PC-9 (cell line): ENCODE measurements at regions not wholly inside any gene's neighbourhood (a gene's known extent, or its start where the extent isn't known, plus 50 kb on each side); places are given as distances from the start of the nearest gene placed in this dataset.
A peak's percentile ranks its signal among the peaks of the same experiment; 100 is the strongest.

ENCODE experiments used
- BruUV-seq: library from RNA; stranded (reverse); fragments of 400-500 nt; replicated peaks from 2 replicates; lab custom pipeline; 2021; lab: Mats Ljungman, UMichigan
- CTCF ChIA-PET: fragments of 300-600 bp; sonication (Branson Sonifier 250); formaldehyde crosslinking; loops from one replicate; lab custom pipeline; 2022; ENCODE audit warnings: antibody characterized with exemption; lab: Charles Lee
- POLR2A ChIA-PET: fragments of 300-600 bp; sonication (Branson Sonifier 250); formaldehyde crosslinking; loops from one replicate; lab custom pipeline; 2022; ENCODE audit warnings: antibody characterized with exemption; ENCODE audit not compliant: unreplicated experiment; lab: Charles Lee
- DNase-seq, 2 experiments: peaks; one replicate each; pipeline versions ENCODE4 v3.0.0 to v3.0.0-alpha.2; 2015 to 2022; ENCODE audit warnings: mixed read lengths in 1 of 2
- H2AFZ ChIP-seq: fragments of 200-600 bp; sonication (generic); 2 replicates; pipeline ENCODE4 v1.8.1; 2017; ENCODE audit warnings: antibody characterized with exemption
- H3F3A ChIP-seq: fragments of 200-600 bp; sonication (generic); 2 replicates; pipeline ENCODE4 v1.8.1; 2017; ENCODE audit warnings: antibody characterized with exemption, mild to moderate bottlenecking, low read depth; ENCODE audit not compliant: insufficient read depth
- H3K27ac ChIP-seq: fragments of 200-600 bp; sonication (generic); 2 replicates; pipeline ENCODE4 v1.6.1; 2016; ENCODE audit warnings: mixed run types
- H3K27me3 ChIP-seq: fragments of 200-600 bp; sonication (generic); 2 replicates; pipeline ENCODE4 v1.6.1; 2016; ENCODE audit warnings: low read depth, mixed run types; ENCODE audit not compliant: insufficient read depth
- H3K36me3 ChIP-seq: fragments of 200-600 bp; sonication (generic); 2 replicates; pipeline ENCODE4 v1.6.1; 2016; ENCODE audit warnings: low read depth, mixed run types
- H3K4me1 ChIP-seq: fragments of 200-600 bp; sonication (generic); replicated peaks from 2 replicates; pipeline ENCODE4 v1.6.1; 2016; ENCODE audit warnings: mixed run types; ENCODE audit not compliant: insufficient read depth
- H3K4me2 ChIP-seq: fragments of 200-600 bp; sonication (generic); 2 replicates; pipeline ENCODE4 v1.6.1; 2017; ENCODE audit warnings: mixed run types
- H3K4me3 ChIP-seq: fragments of 200-600 bp; sonication (generic); 2 replicates; pipeline ENCODE4 v1.6.1; 2016; ENCODE audit warnings: mixed run types
- H3K79me2 ChIP-seq: fragments of 200-600 bp; sonication (generic); 2 replicates; pipeline ENCODE4 v1.6.1; 2017; ENCODE audit warnings: low read depth, mixed run types
- H3K9me2 ChIP-seq: fragments of 200-600 bp; sonication (generic); 2 replicates; pipeline ENCODE4 v1.8.1; 2017; ENCODE audit warnings: mild to moderate bottlenecking; ENCODE audit not compliant: insufficient read depth
- H3K9me3 ChIP-seq: fragments of 200-600 bp; sonication (generic); 2 replicates; pipeline ENCODE4 v1.8.1; 2016; ENCODE audit warnings: low read depth; ENCODE audit not compliant: insufficient read depth
- H4K20me1 ChIP-seq: fragments of 200-600 bp; sonication (generic); 2 replicates; pipeline ENCODE4 v1.8.1; 2017; ENCODE audit not compliant: insufficient read depth
- EZH2 ChIP-seq: fragments of 200-600 bp; sonication (generic); IDR thresholded peaks from 2 replicates; pipeline ENCODE4 v1.8.0; 2017; ENCODE audit warnings: antibody characterized with exemption, low read depth
- intact Hi-C: fragments of 100-400 bp; cut with micrococcal nuclease; formaldehyde crosslinking; loops from one replicate; pipeline ENCODE4 v1.10.0; 2022; ENCODE audit not compliant: unreplicated experiment
- TF ChIP-seq, protein P1 (sequence below): fragments of 200-600 bp; sonication (generic); conservative IDR thresholded peaks from 2 replicates; pipeline ENCODE4 v1.6.1; 2017; ENCODE audit warnings: mixed run types, antibody characterized with exemption, mild to moderate bottlenecking, moderate library complexity

DNA sequence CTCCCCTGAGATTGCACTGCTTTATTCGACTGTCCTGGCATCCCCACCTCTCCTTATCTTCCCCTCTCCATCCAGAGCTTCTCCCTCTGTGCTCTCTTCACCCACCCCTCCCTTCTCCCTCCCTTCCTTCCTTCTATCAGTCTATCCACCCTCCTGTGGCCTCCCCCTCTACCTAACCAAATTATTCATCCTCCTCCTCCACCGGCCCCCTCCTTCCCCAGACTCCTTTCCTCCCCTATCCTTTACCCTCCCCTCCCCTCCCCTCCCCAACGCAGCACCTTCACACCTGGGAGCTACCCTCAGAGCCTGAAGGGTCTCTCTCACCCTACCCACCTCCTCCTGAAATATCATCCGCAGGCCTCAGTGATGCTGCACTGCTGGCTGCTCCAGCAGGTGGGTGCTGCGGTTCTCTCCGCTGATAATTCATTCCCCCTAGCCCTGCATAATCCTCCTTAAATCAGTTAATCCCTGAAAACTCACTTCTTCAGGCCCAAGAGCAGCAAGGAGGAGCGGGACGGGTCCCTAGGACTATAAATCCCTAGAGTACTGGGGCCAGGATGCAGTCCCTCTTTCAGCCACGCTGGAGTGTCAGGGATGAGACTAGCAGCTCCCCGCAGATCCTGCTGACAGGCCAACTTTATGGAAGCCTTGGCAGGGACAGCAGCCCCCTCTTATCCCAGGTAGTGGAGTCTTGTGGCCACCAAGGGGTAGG is 97.8 kb downstream of the PCDH1 start:
- no peaks in the 10 kb centered on the region; the same call in 1 of the 2 replicates for H3F3A ChIP-seq
- no peak for DNase-seq
- peaks cover 16% of the 10 kb centered on the region for H3K4me1 ChIP-seq
- H3K79me2 ChIP-seq: no peaks in the 10 kb centered on the region
- H3K36me3 ChIP-seq: no peaks in the 10 kb centered on the region
- H3K9me3 ChIP-seq: no peaks in the 10 kb centered on the region
- no peak overlapping the region for H3K27ac ChIP-seq
- no peak overlapping the region for H3K4me2 ChIP-seq
- TF ChIP-seq EZH2: no peak
- TF ChIP-seq, protein P1, sequence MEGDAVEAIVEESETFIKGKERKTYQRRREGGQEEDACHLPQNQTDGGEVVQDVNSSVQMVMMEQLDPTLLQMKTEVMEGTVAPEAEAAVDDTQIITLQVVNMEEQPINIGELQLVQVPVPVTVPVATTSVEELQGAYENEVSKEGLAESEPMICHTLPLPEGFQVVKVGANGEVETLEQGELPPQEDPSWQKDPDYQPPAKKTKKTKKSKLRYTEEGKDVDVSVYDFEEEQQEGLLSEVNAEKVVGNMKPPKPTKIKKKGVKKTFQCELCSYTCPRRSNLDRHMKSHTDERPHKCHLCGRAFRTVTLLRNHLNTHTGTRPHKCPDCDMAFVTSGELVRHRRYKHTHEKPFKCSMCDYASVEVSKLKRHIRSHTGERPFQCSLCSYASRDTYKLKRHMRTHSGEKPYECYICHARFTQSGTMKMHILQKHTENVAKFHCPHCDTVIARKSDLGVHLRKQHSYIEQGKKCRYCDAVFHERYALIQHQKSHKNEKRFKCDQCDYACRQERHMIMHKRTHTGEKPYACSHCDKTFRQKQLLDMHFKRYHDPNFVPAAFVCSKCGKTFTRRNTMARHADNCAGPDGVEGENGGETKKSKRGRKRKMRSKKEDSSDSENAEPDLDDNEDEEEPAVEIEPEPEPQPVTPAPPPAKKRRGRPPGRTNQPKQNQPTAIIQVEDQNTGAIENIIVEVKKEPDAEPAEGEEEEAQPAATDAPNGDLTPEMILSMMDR: no peak
- H2AFZ ChIP-seq: no peak overlapping the region
- no peaks in the 10 kb centered on the region for H4K20me1 ChIP-seq
- ChIA-PET CTCF (interaction anchor here (0.6 kb wide), 1 partner anchor 78 kb away, joined by 3 read pairs; no protein-coding TSS in a partner anchor), POLR2A (no interaction called here)
- no peaks in the 10 kb centered on the region for H3K27me3 ChIP-seq
- H3K4me3 ChIP-seq: no peak overlapping the region
- no TSS peak for BruUV-seq
- H3K9me2 ChIP-seq: no peaks in the 10 kb centered on the region
- intact Hi-C loops: no loop called here

DNA sequence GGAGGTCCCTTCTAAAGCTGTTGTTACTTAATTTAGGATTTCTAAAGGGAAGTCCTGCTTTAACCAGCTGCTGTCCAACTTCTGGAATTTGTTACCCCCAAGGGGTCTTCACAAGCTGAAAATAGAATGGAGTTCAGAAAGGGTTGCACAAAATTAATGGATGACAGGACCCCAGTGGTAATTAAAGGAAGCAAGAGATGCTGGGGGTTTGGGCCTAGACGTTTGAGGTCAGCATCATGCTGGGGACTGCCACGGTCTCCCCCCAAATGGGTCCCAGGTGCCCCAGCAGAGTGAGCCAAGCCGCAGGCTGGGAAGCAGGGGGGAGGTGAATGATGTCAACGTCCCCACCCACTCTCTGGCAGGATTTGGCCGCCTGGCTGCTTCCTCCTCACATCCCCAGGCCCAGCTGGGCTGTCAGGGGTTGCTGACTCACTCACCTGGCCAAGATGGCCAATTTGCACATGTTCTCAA is 97.5 kb upstream of the ARAP3 start:
- Histone ChIP-seq H4K20me1 (no peaks in the 10 kb centered on the region), H3K9me3 (no peaks in the 10 kb centered on the region), H3F3A (no peaks in the 10 kb centered on the region; the same call in 1 of the 2 replicates), H3K79me2 (no peaks in the 10 kb centered on the region), H3K9me2 (no peaks in the 10 kb centered on the region), H3K4me3 (no peak overlapping the region), H2AFZ (no peak overlapping the region), H3K4me1 (peaks cover 9% of the 10 kb centered on the region), H3K27me3 (no peaks in the 10 kb centered on the region), H3K4me2 (no peak overlapping the region), H3K36me3 (no peaks in the 10 kb centered on the region), H3K27ac (no peak overlapping the region)
- peak in 1 of 2 experiments; percentile 55 for DNase-seq
- POLR2A ChIA-PET: no interaction called here
- CTCF ChIA-PET: no interaction called here
- intact Hi-C loops: no loop called here
- TF ChIP-seq EZH2: no peak
- TF ChIP-seq, protein P1: no peak
- BruUV-seq: no TSS peak

DNA sequence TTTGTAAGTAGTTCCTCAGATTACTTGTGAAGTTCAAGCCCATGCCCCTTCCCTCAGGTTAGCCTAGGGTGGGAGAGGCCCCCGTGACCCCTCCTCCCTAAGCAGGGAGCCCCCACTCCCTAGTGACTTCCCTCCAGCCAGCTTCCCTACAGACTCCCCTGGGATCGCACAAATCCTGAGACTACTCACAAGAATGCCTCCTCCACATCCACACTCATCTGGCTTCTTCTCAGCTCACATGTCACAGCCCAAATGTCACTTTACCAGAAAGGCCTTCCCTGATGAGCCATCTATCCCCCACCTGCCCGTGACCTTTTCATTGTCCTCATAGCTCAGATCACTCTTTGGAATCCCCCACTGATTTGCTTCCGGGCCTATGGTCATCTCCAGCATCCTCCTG is 96.7 kb upstream of the ARAP3 start:
- Histone ChIP-seq H4K20me1 (no peaks in the 10 kb centered on the region), H3F3A (no peaks in the 10 kb centered on the region; the same call in 1 of the 2 replicates), H2AFZ (no peak overlapping the region), H3K27me3 (no peaks in the 10 kb centered on the region), H3K9me3 (no peaks in the 10 kb centered on the region), H3K27ac (no peak overlapping the region), H3K9me2 (no peaks in the 10 kb centered on the region), H3K36me3 (no peaks in the 10 kb centered on the region), H3K4me3 (no peak overlapping the region), H3K79me2 (no peaks in the 10 kb centered on the region), H3K4me2 (no peak overlapping the region), H3K4me1 (peaks cover 9% of the 10 kb centered on the region; the same call in 1 of the 2 replicates)
- ChIA-PET POLR2A (no interaction called here), CTCF (no interaction called here)
- no TSS peak for BruUV-seq
- no peak for TF ChIP-seq EZH2
- TF ChIP-seq, protein P1: no peak
- DNase-seq: no peak
- intact Hi-C loops: no loop called here
